HG02678 (cell line): ENCODE measurements at regions not wholly inside any gene's neighbourhood (a gene's known extent, or its start where the extent isn't known, plus 50 kb on each side); places are given as distances from the start of the nearest gene placed in this dataset.
"Not testable (repeated sequence)": the region's sequence is repeated elsewhere in the genome, so short reads cannot be mapped to it uniquely, and the experiment has no call there.

ENCODE experiments used
- ATAC-seq: cut with Tn5 transposase; IDR thresholded peaks from one replicate; pipeline ENCODE4 v1.9.1; 2021; ENCODE audit warnings: mild to moderate bottlenecking, moderate library complexity; ENCODE audit not compliant: unreplicated experiment

DNA sequence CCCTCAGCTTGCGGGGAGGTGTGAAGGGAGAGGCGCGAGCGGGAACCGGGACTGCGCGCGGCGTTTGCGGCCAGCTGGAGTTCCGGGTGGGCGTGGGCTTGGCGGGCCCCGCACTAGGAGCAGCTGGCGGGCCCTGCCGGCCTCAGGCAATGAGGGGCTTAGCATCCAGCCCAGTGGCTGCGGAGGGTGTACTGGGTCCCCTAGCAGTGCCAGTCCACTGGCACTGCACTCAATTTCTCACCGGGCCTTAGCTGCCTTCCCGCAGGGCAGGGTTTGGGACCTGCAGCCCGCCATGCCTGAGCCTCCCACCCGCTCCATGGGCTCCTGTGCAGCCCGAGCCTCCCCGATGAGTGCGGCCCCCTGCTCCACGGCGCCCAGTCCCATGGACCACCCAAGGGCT lies 163.5 kb upstream of the PTCH1 start:
- not testable (repeated sequence) for ATAC-seq

DNA sequence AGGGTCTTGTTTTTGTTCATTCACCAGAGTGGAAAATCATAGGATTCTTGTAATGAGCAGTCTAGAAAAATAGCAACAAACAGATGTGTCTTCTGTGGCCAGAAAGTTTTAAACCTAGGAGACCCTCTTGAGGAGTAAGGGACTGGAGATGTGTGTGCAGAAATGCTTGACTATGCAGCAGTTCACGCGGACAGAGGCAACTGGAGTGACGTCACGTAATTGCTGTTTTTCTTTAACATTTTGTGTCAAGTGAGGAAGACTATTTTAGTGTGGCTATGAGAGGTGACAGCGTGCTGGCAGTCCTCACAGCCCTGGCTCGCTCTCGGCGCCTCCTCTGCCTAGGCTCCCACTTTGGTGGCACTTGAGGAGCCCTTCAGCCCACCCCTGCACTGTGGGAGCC lies 163.1 kb upstream of the PTCH1 start:
- no peak for ATAC-seq

DNA sequence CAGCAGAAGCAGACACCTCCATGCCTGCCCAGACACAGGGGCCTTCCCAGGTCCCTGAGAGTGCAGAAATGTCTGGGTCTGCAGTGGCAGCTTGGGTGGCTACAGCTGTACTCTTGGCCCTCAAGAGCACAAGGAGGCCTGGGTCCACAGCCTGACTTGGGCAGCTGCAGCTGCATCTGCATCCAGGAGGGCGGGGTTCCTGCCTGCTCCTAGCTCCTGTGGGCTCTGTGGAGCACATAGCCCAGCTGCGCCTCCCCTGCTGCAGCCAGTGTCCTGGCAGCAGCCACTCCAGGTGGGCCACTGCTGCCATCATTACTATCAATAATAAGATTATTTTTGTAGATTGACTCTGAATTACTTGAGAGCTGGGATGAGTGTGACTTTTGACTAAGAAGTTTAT lies 162.0 kb upstream of the PTCH1 start:
- no peak for ATAC-seq

DNA sequence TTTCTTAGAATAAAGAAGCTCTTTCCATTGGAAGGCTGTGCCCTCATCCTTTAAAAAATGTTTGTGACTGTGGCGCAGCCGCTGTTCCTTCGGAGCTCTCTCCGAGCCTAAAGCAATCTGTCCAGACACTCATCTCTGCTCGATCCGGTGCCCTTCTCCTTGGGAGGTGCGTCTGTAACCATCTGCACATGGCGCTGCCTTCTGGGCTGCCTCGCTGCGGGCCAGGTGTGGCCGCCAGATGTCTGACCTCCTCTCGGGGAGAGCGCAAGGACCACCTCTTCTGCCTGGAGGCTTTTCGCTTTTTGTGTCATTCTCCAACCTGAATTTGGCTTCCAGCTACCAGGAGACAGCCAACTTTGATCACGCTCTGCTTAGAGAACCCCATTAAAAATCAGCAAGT lies 153.4 kb upstream of the PTCH1 start:
- no peak for ATAC-seq

DNA sequence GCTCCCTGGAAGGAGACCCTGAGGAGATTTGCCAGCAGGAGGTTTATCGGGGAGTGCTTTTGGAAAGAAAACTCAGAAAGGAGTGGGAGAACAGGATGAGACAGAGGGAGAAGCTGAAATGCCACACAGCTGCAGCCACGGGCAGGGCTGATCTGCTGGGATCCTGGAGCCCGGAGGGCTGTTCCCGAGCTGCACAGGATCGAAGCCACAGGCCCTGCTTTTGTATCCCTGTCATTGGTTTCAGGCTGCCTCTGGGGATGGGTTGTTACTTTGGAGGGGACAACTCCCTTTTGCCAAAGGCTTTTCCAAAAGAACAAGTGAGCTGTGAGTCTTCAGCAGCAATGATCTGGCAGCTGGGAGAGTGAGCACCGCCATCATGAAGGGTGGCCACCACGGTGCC lies 152.5 kb upstream of the PTCH1 start:
- no peak for ATAC-seq

DNA sequence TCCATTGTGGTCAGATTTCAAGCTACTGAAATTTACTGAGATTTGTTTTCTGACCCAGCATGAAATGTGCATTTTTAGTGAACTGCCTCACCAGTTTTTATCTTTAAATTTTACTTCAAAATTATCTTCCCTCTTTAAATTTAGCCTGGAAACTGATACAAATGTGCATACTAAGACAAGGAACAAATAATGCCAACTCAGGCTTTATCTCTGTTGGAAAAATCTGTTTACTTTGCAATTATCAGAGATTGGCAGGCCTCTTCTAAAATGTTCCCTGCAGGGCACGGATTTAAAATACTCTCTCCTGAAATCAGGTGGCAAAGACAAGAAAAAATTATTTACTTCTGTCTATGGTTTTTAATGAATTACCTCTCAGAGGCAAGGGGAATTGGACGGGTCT lies 151.0 kb upstream of the PTCH1 start:
- no peak for ATAC-seq

DNA sequence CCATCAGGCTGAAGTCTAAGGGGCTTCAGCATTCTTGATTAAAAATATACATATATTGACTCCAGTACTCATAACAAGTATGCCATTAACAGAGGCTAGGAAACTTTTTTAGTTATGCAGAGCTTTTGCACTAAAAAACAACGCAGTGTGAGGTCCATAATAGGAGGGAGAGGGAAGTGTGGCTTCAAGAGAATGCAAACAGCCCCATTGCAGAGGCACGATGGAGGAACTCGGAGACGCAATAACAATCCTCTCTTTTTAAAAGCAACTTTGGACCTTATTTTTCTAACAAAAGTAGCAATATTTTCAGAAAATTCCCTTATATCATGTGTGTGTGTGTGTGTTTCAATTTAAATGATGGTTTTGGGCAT lies 150.0 kb upstream of the PTCH1 start:
- no peak for ATAC-seq

DNA sequence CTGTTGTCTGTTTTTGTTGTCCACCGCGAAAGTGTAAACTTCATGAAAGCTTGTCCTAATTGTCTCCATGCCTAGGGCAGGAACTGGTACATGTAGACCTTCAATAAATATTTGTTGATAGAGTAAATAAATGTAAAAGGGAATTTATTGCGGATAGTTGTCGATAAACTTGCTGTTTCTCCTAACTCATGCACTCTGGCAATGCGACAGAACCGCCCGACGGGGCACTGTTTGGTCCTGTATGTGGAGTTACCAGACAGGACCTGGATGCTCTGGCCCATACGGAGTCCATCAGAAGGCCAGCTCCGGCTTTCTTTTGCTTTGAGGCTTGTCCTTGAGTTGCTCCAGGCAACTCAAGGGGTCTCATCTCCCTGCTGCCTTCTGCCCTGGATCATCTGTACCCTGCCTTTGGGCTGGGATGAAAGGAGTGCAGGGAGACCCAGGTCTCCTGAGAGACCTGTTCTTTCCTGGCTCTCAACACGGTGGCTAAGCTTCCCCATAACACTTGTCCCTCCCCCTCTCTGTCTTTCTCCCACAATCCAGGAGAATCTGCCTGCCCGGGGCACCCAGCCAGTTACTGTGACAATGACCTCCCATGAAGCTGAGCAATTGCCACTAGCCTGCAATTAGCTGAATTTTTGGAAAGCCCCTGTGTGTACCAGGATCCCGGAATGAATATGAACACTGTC lies 149.5 kb upstream of the PTCH1 start:
- no peak for ATAC-seq

DNA sequence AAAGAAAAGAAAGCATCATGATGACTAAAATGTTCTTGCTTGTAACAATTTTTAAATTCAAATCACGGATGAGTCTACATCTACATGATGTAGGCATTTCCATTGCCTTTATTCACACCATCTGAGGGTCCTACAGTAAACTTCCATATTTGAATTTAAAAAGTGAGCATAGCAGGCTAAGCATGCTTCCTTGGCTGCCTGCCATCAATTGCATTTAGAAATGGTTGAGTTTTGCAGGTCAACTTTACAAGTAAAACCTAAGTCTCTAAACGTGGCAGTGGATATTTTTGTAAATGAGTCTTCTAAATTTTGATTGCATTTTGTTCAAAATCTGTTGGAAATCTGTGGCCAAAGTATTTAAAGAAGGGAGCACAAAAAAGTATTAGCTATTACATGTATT lies 136.5 kb upstream of the PTCH1 start:
- ATAC-seq: no peak

DNA sequence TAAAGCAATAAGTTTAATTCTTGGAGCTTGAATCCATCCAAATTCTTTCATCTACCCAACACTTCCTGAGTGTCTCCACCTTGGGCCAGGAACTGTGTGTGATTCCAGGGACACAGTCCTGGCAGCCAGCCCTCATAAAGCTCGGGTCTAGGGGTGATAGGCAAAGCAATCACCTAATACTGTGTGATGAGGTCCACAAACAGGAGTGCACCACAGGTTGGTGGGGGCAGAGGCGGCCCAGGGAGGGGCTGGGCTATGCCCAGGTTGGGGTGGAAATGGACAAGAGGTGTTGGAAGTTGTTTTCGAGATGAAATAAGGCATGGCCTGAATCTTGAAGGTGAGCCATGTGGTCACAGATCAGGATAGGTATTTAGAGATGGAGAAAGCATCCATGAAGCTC lies 133.9 kb upstream of the PTCH1 start:
- no peak for ATAC-seq

DNA sequence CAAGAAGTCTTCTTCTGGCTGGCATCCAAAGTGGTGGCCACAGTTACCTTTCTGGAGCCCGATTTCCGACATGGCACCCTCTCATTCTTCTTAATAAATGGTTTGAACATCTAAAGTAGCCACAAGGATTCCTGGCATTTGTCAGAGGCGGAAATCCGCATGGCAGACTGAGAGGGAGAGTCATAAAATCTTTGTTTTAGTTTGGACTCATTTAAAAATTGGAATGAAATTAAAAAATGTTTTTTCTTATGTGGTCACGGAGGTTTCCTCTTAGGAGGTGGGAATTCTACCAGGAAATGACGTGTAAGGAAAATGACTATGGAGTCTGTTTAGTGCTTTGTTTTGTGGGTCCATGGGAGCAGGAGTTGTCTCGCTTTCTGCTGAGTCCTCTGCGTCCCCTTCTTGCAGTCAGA lies 133.0 kb upstream of the PTCH1 start:
- no peak for ATAC-seq

DNA sequence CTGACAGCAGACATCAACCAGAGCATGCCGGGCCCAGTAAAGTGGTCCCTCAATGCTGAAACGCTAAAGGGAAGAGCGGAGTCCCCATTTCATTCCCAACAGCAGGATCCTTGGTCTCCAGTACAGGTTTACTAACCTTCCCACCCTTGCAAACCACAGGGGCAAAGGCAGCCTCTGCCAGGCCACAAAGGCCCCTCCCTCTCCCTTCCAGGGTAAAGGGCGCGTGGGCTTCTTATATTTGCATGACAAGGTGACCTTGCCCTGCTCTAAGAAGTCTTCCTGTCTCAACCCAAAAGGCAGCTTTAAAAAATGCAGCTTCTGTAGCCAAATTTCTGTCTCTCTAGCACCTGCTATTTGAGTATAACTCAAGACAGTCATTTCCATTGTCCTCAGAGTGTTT lies 131.5 kb upstream of the PTCH1 start:
- no peak for ATAC-seq

DNA sequence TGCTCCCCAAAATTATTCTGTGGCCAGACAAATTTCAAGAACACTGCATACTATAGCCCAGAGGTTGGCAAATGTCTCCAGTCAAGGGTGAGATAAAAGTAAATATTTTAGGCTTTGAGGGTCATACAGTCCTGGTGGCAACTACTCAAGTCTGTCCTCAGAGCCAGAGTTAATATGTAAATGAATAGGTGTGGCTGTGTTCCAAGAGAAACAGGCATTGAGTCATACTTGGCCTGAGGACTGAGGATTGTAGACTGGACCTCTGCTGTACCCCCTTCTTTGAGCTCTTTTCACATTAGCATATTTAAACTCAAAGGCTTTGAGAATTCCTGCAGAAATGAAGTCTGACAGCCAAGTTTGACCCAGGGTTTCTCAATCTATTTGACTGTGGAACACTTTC lies 129.2 kb upstream of the PTCH1 start:
- ATAC-seq: no peak

DNA sequence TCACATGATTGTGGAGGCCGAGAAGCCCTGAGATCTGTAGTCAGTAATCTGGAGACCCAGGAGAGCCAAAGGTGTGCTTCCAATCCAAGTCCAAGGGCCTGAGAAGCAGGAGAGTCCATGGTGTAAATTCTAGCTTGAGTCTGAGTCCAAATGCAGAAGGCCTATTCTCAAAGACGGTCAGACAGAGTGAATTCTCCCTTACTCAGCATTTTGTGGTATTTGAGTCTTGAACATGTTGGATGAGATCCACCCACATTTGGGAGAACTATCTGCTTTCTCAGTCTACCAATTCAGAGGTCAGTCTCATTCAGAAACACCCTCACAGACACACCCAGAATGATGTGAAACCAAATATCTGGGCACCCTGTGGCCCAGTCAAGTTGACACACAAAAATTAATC lies 128.8 kb upstream of the PTCH1 start:
- ATAC-seq: no peak

DNA sequence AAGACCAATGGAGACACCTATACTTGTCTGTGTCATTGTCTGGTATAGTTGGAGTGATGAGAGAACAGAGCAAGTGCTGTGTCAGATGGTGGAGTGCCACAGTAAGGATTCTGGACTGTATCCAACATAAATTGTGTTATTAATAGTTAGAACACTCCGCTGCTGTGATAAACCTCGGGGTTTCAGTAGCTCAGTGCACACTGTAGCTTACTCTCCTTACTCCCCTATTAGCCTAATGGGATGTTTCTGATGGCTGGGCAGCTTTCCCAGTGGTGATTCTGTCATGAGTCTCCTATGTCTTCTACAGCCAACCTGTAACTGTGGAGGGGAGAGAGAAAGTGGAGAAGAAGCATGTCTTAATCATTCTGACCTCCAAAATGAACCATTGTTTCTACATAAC lies 127.6 kb upstream of the PTCH1 start:
- ATAC-seq: no peak

DNA sequence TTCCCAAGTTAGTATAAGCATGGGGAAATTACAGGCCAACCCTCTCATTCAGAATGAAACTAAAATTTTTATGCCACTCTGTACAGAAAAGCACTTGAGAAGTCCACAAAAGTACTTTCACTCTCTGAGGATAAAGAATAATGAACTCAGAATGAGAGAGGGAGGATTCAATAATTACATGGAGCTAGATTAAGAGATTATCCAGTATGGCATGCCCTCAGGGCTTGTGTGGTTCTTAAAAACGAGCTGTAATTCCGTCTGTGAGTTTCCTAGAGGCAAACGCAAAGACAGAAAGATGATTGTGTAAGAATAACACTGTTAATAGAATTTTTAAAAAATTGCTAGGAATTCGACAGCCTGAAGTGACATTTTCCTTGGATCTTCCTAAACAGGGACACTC lies 126.8 kb upstream of the PTCH1 start:
- no peak for ATAC-seq

DNA sequence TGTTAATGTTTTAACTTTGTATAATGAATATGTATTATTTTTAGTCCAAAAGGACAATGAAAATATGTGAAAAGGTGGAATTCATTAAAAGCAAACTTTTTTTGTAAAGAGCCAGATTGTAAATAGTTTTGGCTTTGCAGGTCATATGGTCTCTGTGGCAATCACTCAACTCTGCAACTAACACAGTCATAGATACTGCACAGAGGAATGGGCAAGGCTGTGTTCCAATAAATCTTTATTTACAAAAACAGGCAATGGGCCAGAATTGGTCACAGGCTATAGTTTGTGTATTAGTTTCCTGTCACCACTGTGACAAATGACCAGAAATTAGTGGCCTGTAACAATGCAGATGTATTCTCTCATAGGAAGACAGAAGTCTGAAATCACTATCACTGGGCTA lies 125.4 kb upstream of the PTCH1 start:
- no peak for ATAC-seq

DNA sequence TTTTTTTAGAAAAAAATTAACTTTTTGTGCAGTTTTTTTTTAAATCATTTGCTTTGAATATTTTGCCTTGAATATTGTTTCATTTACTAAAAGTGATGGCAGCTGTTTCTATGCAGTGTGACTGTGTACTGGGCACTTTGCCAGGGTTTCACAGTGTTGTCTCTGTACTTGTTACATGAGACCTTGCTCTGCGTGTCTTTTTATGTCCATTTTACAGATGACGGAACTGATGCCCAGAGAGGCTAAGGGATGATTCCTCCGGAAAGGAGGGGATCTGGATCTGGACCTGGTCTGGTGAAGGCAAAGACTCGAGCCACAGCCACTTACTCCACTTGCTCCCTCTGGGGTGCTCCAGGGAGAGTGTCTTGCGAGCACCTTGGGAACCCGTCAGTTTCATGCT lies 124.8 kb upstream of the PTCH1 start:
- ATAC-seq: no peak

DNA sequence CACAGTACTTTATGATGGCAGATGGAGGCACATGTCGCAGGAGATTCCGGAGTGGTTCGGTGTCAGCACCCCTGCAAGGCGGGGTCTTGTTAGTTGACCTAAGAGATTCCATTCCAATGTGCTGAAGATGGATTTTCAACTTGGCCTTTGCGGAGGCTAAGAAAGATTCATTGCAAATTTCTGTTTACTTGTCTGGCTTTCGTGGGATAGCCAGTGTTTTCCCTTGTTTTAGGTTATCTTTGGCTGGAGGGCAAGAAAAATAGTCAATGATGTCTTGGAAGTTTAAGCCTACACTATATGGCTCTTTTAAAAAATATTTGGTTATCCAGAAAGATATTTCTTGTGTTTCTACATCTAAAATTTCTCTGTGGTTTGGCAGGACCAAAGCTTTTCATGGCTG lies 123.6 kb upstream of the PTCH1 start:
- ATAC-seq: no peak

DNA sequence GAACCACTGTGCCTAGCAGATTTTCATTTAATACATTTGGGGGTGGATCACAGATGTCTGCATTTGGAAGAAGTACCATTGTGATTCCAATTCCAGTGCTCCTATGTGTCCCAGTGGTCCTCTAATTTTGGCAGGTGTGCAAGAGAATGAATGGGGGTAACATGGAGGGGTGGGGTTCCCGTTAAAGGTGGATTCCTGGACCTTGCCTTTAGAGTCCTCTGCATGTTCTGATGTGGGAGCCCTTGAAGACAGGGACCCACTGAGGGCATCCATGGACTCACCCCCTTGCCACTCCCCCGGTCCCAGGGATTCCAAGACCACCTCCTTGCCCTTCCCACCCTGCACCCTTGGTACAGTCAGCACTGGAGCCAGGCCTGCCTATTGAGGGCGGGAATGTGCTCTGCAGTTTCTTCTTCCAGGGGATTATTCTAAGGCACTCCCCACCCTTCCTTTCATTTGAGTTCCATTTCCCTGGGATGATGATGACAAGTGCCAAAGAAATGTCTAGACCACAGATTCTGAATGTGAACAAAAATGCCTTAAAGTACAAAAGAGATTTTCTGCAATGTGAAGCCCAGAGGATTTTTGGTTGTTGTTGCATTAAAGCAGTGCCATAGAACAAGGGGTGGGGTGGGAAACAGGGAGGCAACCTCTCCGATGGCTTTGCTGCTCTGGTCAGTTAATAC lies 119.4 kb upstream of the PTCH1 start:
- no peak for ATAC-seq

DNA sequence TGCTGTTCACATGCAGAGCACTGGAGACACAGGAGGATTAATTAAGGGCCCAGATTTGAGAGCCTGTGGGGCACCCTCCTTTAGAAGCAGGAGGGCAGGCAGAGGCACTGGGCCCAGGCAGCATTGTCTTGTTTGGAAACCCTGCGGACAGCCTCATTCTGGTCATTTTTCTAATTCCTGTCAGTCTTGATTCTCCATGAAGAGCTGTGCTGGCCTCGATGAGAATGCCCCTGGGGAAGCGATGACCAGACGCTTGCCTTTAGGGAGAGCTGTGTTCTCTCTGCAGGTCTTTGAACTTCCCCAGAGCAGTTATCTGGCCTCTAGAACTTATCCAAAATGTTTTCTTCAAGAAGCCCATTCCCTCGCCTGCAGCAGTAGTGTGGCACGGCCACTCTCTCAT lies 117.8 kb upstream of the PTCH1 start:
- no peak for ATAC-seq

DNA sequence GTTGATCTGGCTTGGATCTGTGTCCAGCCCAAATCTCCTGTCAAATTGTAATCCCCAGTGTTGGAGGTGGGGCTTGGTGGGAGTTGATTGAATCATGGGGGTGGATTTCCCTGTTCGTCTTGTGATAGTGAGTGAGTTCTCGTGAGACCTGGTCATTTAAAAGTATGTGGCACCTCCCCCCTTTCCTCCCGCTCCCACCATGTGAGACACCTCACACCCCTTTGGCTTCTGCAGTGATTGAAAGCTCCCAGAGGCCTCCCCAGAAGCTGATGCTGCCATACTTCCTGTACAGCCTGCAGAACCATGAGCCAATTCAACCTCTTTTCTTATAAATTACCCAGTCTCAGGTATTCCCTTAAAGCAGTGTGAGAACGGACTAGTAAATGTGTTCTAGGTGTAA lies 117.3 kb upstream of the PTCH1 start:
- ATAC-seq: no peak

DNA sequence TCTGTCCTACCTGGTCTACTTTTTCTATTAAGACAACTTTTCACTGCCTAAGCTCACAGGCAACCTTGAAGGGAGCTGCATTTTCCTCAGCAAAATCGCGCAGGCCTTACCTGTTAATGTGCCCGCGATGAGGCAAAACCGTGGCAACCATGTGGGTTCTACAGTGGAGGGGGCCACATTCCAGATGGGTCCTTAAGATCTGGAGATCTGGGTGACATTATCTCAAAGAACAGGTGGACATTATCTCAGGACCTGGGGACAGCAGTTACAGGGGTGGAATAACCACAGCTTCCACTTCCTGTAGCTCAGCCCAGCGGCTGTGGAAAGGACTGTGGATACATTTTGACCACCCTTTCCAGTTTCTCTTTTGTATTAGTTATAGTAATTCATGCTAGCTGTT lies 112.8 kb upstream of the PTCH1 start:
- ATAC-seq: no peak
